ENCODE measurements at regions not wholly inside any gene's neighbourhood (a gene's known extent, or its start where the extent isn't known, plus 50 kb on each side); places are given as distances from the start of the nearest gene placed in this dataset.

GRCh38 chr4:134952775-134953174, 751.2 kb upstream of the PABPC4L start:
- no peaks in the 10 kb centered on the region for H3K27me3 ChIP-seq
- no peak for DNase-seq
- H3K4me1 ChIP-seq = no peaks in the 10 kb centered on the region
- H3K27ac ChIP-seq = no peak overlapping the region
- intact Hi-C loops (cut with DNase I) = no loop called here
- H3K4me3 ChIP-seq = no peak overlapping the region
- no peaks in the 10 kb centered on the region for H3K9me3 ChIP-seq
- WGBS, 2 donors = 96 to 97% methylated on average over 21 of the region's 21 CpGs
- TF ChIP-seq EP300 (IDR thresholded peaks at IDR 0.05) = no peak
- no peaks in the 10 kb centered on the region for H3K36me3 ChIP-seq

GRCh38 chr4:134952305-134952704, 750.7 kb upstream of the PABPC4L start:
- no peak for DNase-seq
- Histone ChIP-seq H3K4me3 (no peak overlapping the region), H3K36me3 (no peaks in the 10 kb centered on the region), H3K9me3 (no peaks in the 10 kb centered on the region), H3K27ac (no peak overlapping the region), H3K27me3 (no peaks in the 10 kb centered on the region), H3K4me1 (no peaks in the 10 kb centered on the region)
- intact Hi-C loops (cut with DNase I) = no loop called here
- 89 to 93% methylated on average over 13 of the region's 13 CpGs for WGBS, 2 donors
- TF ChIP-seq POLR2AphosphoS5 (IDR thresholded peaks at IDR 0.05) (no peak), CTCF (IDR thresholded peaks at IDR 0.05) (no peak), EP300 (IDR thresholded peaks at IDR 0.05) (no peak), POLR2A (IDR thresholded peaks at IDR 0.05) (no peak)

- no peak overlapping the region for H3K4me3 ChIP-seq
- H3K4me1 ChIP-seq = no peaks in the 10 kb centered on the region
- H3K27me3 ChIP-seq = no peaks in the 10 kb centered on the region
- intact Hi-C loops (cut with DNase I) = no loop called here
- H3K36me3 ChIP-seq = no peaks in the 10 kb centered on the region
- WGBS, 2 donors = 89 to 92% methylated on average over 22 of the region's 22 CpGs
- no peak for DNase-seq
- H3K9me3 ChIP-seq = no peaks in the 10 kb centered on the region
- TF ChIP-seq CTCF (IDR thresholded peaks at IDR 0.05) = no peak
- TF ChIP-seq EP300 (IDR thresholded peaks at IDR 0.05) = no peak
- no peak overlapping the region for H3K27ac ChIP-seq
Measured at GRCh38 chr4:134948110-134948642, 746.6 kb upstream of the PABPC4L start.

- intact Hi-C loops (cut with DNase I) = no loop called here
- DNase-seq = no peak
- Histone ChIP-seq H3K36me3 (no peaks in the 10 kb centered on the region), H3K4me1 (no peaks in the 10 kb centered on the region), H3K4me3 (no peak overlapping the region), H3K27ac (no peak overlapping the region), H3K9me3 (no peaks in the 10 kb centered on the region), H3K27me3 (no peaks in the 10 kb centered on the region)
- TF ChIP-seq POLR2A (IDR thresholded peaks at IDR 0.05) = no peak
- TF ChIP-seq CTCF (IDR thresholded peaks at IDR 0.05) = no peak
- no peak for TF ChIP-seq EP300 (IDR thresholded peaks at IDR 0.05)
- no peak for TF ChIP-seq POLR2AphosphoS5 (IDR thresholded peaks at IDR 0.05)
- 95 to 97% methylated on average over 21 of the region's 21 CpGs for whole genome bisulfite sequencing, 2 donors
Measured at GRCh38 chr4:134944115-134944514, 742.5 kb upstream of the PABPC4L start.

- WGBS, 2 donors = 82 to 92% methylated on average over 3 of the region's 3 CpGs
- no peak for DNase-seq
- TF ChIP-seq EP300 (IDR thresholded peaks at IDR 0.05) (no peak), POLR2A (IDR thresholded peaks at IDR 0.05) (no peak), CTCF (IDR thresholded peaks at IDR 0.05) (no peak), POLR2AphosphoS5 (IDR thresholded peaks at IDR 0.05) (no peak)
- no peak overlapping the region for H3K4me3 ChIP-seq
- no peak overlapping the region for H3K27ac ChIP-seq
- no peaks in the 10 kb centered on the region for H3K4me1 ChIP-seq
- no peaks in the 10 kb centered on the region for H3K27me3 ChIP-seq
- intact Hi-C loops (cut with DNase I) = no loop called here
- no peaks in the 10 kb centered on the region for H3K36me3 ChIP-seq
- no peaks in the 10 kb centered on the region for H3K9me3 ChIP-seq
Measured at GRCh38 chr4:134936014-134936413, 734.4 kb upstream of the PABPC4L start.
